Tibial nerve (tissue), 4 donors: ENCODE measurements at regions not wholly inside any gene's neighbourhood (a gene's known extent, or its start where the extent isn't known, plus 50 kb on each side); places are given as distances from the start of the nearest gene placed in this dataset.

ENCODE experiments used
- CTCF ChIP-seq, 5 experiments: fragments of 200-600 bp in 3 of 5; fragments of 450-650 bp in 2 of 5; sonication (generic) in 3 of 5; IDR thresholded peaks; one replicate each; pipeline ENCODE4 v1.5.1; 2016 to 2019; ENCODE audit warnings: antibody characterized with exemption in 5 of 5, mild to moderate bottlenecking in 3 of 5, moderate library complexity in 2 of 5
- EP300 ChIP-seq, 2 donors: sonication (generic); formaldehyde crosslinking; IDR thresholded peaks; one replicate each; pipeline ENCODE4 v1.6.1; 2017; ENCODE audit warnings: antibody characterized with exemption in 2 of 2, mild to moderate bottlenecking in 1 of 2
- POLR2A ChIP-seq, 2 donors: fragments of 450-650 bp; IDR thresholded peaks; one replicate each; pipeline ENCODE4 v1.6.1; 2017; ENCODE audit warnings: antibody characterized with exemption in 2 of 2, mild to moderate bottlenecking in 2 of 2, moderate library complexity in 2 of 2

- TF ChIP-seq CTCF (IDR thresholded peaks at IDR 0.05), result no peak
- TF ChIP-seq POLR2A (IDR thresholded peaks at IDR 0.05), result no peak
- no peak for TF ChIP-seq EP300 (IDR thresholded peaks at IDR 0.05)
These were observed 121.7 kb upstream of the ZNF366 start for GRCh38 chr5:72628771-72629371.
